SK-N-SH (cell line): ENCODE measurements at regions not wholly inside any gene's neighbourhood (a gene's known extent, or its start where the extent isn't known, plus 50 kb on each side); places are given as distances from the start of the nearest gene placed in this dataset.
"Not testable (repeated sequence)": the region's sequence is repeated elsewhere in the genome, so short reads cannot be mapped to it uniquely, and the experiment has no call there.

ENCODE experiments used
- CTCF ChIA-PET: fragments of 300-600, 350-600 bp; formaldehyde crosslinking; extraction: SDS; loops from one replicate; lab custom pipeline; 2021; lab: Yijun Ruan, JAX
- POLR2A ChIA-PET: fragments of 350-600 bp; sonication (Branson Sonifier 250); formaldehyde crosslinking; extraction: SDS; loops from one replicate; lab custom pipeline; 2020; ENCODE audit warnings: antibody characterized with exemption, inconsistent platforms; lab: Yijun Ruan, JAX
- DNase-seq: peaks from one replicate; pipeline ENCODE4 v3.0.0; 2012
- H2AFZ ChIP-seq: fragments of 200-600 bp; sonication (generic); 2 replicates; pipeline ENCODE4 v1.8.1; 2016; ENCODE audit warnings: antibody characterized with exemption, mild to moderate bottlenecking, low read depth
- H3F3A ChIP-seq: fragments of 200-600 bp; sonication (generic); replicated peaks from 2 replicates; pipeline ENCODE3; 2016; ENCODE audit warnings: antibody characterized with exemption, mild to moderate bottlenecking; ENCODE audit not compliant: insufficient read depth
- H3K27ac ChIP-seq, 2 experiments: fragments of 200-500 bp in 1 of 2; fragments of 200-600 bp in 1 of 2; sonication (Bioruptor generic) in 1 of 2; sonication (generic), shearing (Covaris generic) in 1 of 2; 2 replicates each; pipeline versions ENCODE4 v1.5.1 to v1.6.1; 2014 to 2016; ENCODE audit warnings: low read depth in 2 of 2, inconsistent platforms in 1 of 2, low read length in 1 of 2, mild to moderate bottlenecking in 1 of 2, mixed read lengths in 1 of 2
- H3K27me3 ChIP-seq: fragments of 200-600 bp; sonication (generic), shearing (Covaris generic); 2 replicates; pipeline ENCODE4 v1.6.1; 2016; ENCODE audit warnings: mixed run types; ENCODE audit not compliant: insufficient read depth
- H3K36me3 ChIP-seq, 2 experiments: fragments of 200-500 bp in 1 of 2; fragments of 200-600 bp in 1 of 2; sonication (Bioruptor generic) in 1 of 2; sonication (generic) in 1 of 2; replicated peaks in 1 of 2; 2 replicates each; pipeline versions ENCODE3 to v1.5.1; 2014 to 2016; ENCODE audit warnings: low read length in 1 of 2, mild to moderate bottlenecking in 1 of 2; ENCODE audit not compliant: insufficient read depth in 2 of 2, control insufficient read depth in 1 of 2
- H3K4me1 ChIP-seq, 2 experiments: fragments of 200-500 bp in 1 of 2; fragments of 200-600 bp in 1 of 2; sonication (Bioruptor generic) in 1 of 2; sonication (generic), shearing (Covaris generic) in 1 of 2; 2 replicates each; pipeline versions ENCODE4 v1.5.1 to v1.6.1; 2014 to 2016; ENCODE audit warnings: low read depth in 1 of 2, low read length in 1 of 2, mixed run types in 1 of 2; ENCODE audit not compliant: insufficient read depth in 2 of 2, control insufficient read depth in 1 of 2
- H3K4me2 ChIP-seq: fragments of 200-600 bp; sonication (generic), shearing (Covaris generic); 2 replicates; pipeline ENCODE4 v1.6.1; 2017; ENCODE audit warnings: mixed run types
- H3K4me3 ChIP-seq, 2 experiments: fragments of 200-500 bp in 1 of 2; fragments of 200-600 bp in 1 of 2; sonication (Bioruptor generic) in 1 of 2; sonication (generic), shearing (Covaris generic) in 1 of 2; 2 replicates each; pipeline versions ENCODE4 v1.5.1 to v1.8.1; 2014 to 2016; ENCODE audit warnings: low read depth in 2 of 2, inconsistent platforms in 1 of 2, low read length in 1 of 2, mild to moderate bottlenecking in 1 of 2, mixed read lengths in 1 of 2, moderate library complexity in 1 of 2
- H3K79me2 ChIP-seq: fragments of 200-600 bp; sonication (generic); 2 replicates; pipeline ENCODE4 v1.8.1; 2017; ENCODE audit warnings: mild to moderate bottlenecking; ENCODE audit not compliant: insufficient read depth
- H3K9ac ChIP-seq: fragments of 200-600 bp; sonication (generic); 2 replicates; pipeline ENCODE4 v1.6.1; 2017; ENCODE audit warnings: mixed run types
- H3K9me2 ChIP-seq: fragments of 200-600 bp; sonication (generic); 2 replicates; pipeline ENCODE4 v1.6.1; 2017; ENCODE audit warnings: mixed run types
- H3K9me3 ChIP-seq: fragments of 200-600 bp; sonication (generic); 2 replicates; pipeline ENCODE4 v1.6.1; 2017; ENCODE audit warnings: mixed run types, mild to moderate bottlenecking, moderate library complexity
- H4K20me1 ChIP-seq: fragments of 200-600 bp; sonication (generic); 2 replicates; pipeline ENCODE4 v1.6.1; 2017; ENCODE audit warnings: mild to moderate bottlenecking, mixed run types; ENCODE audit not compliant: insufficient read depth
- EZH2phosphoT487 ChIP-seq: fragments of 200-600 bp; sonication (generic); IDR thresholded peaks from 2 replicates; pipeline ENCODE4 v1.6.1; 2017; ENCODE audit warnings: low read depth, mixed run types, mild to moderate bottlenecking, antibody characterized with exemption, moderate library complexity, borderline replicate concordance
- FOSL2 ChIP-seq: IDR thresholded peaks from 2 replicates; pipeline ENCODE4 v1.4.0; 2012; ENCODE audit warnings: low read depth, mild to moderate bottlenecking, moderate library complexity, borderline replicate concordance
- RFX5 ChIP-seq: IDR thresholded peaks from 2 replicates; pipeline ENCODE4 v1.6.1; 2012; ENCODE audit warnings: mild to moderate bottlenecking, improper control_type of control experiment, low read length
- WGBS: methylation state at CpG from one replicate; pipeline ENCODE4 v1.1.6; 2017; ENCODE audit warnings: low lambda C conversion rate; 5-methylcytosine and 5-hydroxymethylcytosine counted together
- TF ChIP-seq, protein P1 (sequence below): IDR thresholded peaks from 2 replicates; pipeline ENCODE4 v1.4.0; 2012; ENCODE audit warnings: low read depth, borderline replicate concordance
- TF ChIP-seq, protein P2 (sequence below): IDR thresholded peaks from 2 replicates; pipeline ENCODE4 v1.4.0; 2012; ENCODE audit warnings: low read depth

DNA sequence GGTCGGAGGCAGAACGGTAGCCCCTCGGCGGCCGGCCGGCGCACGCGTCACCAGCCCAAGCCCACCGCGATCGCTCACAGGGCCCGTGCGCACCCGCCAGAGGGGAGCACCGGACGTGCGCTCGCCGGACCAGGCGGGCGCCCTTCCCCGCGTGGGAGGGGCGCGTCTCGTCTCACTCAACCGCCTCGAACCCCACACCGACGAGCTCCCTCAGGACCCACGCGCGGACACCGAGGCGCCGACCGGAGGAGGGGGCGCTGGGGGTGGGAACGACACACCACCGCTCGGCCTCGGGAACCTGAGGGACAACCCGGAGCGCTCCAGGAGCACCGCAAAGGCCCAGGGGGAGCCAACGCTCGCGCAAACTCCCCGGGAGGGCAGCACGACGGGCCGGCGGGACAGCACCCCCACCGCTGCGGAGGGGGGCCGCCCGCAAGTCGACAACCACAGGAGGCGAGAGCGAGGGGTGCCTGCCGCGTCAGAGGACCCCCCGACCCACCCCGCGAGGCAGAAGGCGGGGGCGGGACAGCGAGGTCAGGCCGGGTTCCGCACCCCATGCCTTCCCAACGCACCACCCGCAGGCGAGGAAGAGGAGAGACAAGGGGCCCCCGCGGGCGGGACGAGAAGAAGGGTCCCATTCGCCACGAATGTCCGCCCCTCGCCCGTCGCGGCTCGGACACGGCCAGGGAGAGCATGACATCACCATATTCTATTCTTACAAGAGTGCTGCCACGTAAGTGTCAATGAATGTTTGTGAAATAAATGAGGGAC lies 512.7 kb upstream of the ZNF337 start (continued):
- TF ChIP-seq, protein P1, sequence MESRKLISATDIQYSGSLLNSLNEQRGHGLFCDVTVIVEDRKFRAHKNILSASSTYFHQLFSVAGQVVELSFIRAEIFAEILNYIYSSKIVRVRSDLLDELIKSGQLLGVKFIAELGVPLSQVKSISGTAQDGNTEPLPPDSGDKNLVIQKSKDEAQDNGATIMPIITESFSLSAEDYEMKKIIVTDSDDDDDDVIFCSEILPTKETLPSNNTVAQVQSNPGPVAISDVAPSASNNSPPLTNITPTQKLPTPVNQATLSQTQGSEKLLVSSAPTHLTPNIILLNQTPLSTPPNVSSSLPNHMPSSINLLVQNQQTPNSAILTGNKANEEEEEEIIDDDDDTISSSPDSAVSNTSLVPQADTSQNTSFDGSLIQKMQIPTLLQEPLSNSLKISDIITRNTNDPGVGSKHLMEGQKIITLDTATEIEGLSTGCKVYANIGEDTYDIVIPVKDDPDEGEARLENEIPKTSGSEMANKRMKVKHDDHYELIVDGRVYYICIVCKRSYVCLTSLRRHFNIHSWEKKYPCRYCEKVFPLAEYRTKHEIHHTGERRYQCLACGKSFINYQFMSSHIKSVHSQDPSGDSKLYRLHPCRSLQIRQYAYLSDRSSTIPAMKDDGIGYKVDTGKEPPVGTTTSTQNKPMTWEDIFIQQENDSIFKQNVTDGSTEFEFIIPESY = no peak
- TF ChIP-seq, all 33 proteins: peak for 0

DNA sequence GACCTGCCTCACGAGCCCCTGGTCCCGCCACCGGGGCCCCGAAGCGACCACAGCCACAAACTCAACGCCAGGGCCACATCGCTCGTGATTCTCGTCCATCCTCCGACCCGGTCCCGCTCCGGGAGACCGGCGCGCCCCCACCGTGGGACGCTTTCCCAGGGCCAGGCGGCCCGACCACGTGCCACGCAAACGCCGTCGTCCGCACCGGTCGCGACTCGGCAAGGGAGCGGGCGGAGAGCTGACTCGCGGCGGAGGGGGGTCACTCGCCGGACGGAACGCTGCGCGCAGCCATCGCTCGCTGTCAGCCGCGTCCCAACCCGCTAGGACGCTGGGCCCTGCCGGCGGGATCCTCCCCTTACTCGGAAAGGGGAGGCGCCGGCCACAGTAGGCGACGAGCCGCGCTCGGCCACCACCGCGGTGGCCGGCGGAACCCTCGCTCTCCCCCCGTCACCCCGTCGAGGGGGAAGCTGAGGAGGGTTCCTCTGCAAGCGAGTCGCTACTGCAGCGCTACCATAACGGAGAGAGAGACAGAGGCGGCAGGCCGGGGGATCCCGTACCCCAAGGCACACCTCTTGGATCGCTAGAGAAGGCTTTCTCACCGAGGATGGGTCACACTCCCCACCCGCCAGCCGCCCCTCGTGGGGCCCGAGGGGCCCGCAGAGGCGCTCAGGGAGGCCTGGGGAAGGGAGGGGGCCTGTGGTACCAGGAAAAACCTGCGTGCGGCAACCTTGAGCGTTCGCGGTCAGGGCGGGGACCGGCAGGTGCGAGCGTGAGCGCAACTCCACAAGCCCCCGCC lies 511.8 kb upstream of the ZNF337 start:
- peak overlapping the region; percentile 65 for H3K4me2 ChIP-seq
- DNase-seq = peak; percentile 53
- peak overlapping the region; percentile 82 for H2AFZ ChIP-seq
- POLR2A ChIA-PET = no interaction called here
- WGBS = 7% methylated on average over 30 of the region's 91 CpGs
- no peak overlapping the region for H3K9ac ChIP-seq
- TF ChIP-seq EZH2phosphoT487 = no peak; the same call in 1 of the 2 replicates
- no peak for TF ChIP-seq FOSL2
- no peak for TF ChIP-seq RFX5
- TF ChIP-seq, protein P2, sequence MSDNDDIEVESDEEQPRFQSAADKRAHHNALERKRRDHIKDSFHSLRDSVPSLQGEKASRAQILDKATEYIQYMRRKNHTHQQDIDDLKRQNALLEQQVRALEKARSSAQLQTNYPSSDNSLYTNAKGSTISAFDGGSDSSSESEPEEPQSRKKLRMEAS = peak; percentile 74
- no peaks in the 10 kb centered on the region for H3K79me2 ChIP-seq
- H4K20me1 ChIP-seq = no peaks in the 10 kb centered on the region
- H3K27ac ChIP-seq = peak overlapping the region in 1 of 2 experiments; percentile 43; a peak in 2 of 4 replicates
- CTCF ChIA-PET = no interaction called here
- peak overlapping the region; percentile 39; a peak in 3 of 4 replicates for H3K4me3 ChIP-seq
- no peaks in the 10 kb centered on the region; a peak in 2 of 4 replicates for H3K4me1 ChIP-seq
- H3F3A ChIP-seq = peaks cover 8% of the 10 kb centered on the region
- H3K36me3 ChIP-seq = no peaks in the 10 kb centered on the region
- H3K9me3 ChIP-seq = no peaks in the 10 kb centered on the region
- H3K9me2 ChIP-seq = no peaks in the 10 kb centered on the region
- peaks cover 11% of the 10 kb centered on the region; the same call in 1 of the 2 replicates for H3K27me3 ChIP-seq

DNA sequence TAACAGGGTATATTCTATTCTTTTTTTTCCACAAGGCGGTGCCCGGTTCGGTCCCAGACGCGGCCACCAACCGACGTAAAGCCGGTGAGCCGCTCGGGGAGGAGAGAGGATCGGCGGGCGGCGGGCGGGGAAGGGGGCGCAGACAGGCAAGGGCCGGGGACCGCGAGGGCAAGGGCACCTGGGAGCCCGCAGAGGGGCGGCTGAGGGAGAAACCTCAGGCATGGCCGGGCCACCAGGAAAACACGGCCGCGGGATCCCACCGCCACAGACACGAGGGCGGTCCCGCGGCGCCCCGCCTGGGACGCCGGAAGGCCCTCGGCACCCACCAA lies 511.3 kb upstream of the ZNF337 start:
- Histone ChIP-seq H3K4me3 (peak overlapping the region in 1 of 2 experiments; percentile 39; a peak in 3 of 4 replicates), H3K27ac (peak overlapping the region in 1 of 2 experiments; percentile 30; a peak in 1 of 4 replicates), H2AFZ (peak overlapping the region; percentile 82; the same call in 1 of the 2 replicates), H3K4me2 (peak overlapping the region; percentile 65), H3K27me3 (peaks cover 11% of the 10 kb centered on the region; the same call in 1 of the 2 replicates)
- H3K9me2 ChIP-seq, H3K4me1 ChIP-seq, H3K79me2 ChIP-seq, POLR2A ChIA-PET, CTCF ChIA-PET, H4K20me1 ChIP-seq, H3F3A ChIP-seq, H3K9me3 ChIP-seq, H3K9ac ChIP-seq, H3K36me3 ChIP-seq: not testable (repeated sequence)
- DNase-seq = peak; percentile 10
- 8% methylated on average over 16 of the region's 35 CpGs for WGBS
